ENCODE measurements at regions not wholly inside any gene's neighbourhood (a gene's known extent, or its start where the extent isn't known, plus 50 kb on each side); places are given as distances from the start of the nearest gene placed in this dataset.
"Not testable (repeated sequence)": the region's sequence is repeated elsewhere in the genome, so short reads cannot be mapped to it uniquely, and the experiment has no call there.

DNA sequence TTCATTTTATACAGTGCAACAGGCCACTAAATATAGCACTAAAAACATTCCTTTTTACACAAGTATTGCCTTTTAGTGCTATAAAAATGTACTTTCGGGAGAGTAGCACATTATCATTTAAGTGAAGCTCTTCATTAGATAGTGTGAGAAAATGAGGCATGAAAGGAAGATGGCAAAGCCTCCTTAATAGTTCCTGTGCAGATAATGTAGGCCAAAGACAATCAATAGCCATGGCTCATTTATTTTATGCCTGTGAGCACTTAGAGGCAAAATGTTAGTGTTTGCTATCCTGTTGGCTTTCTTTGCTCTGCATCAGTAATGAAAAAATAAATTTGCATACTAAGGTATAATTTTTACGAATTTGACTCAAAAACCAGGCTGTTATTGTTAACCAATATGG is 929.5 kb upstream of the C9orf72 start:
- no peak for DNase-seq

DNA sequence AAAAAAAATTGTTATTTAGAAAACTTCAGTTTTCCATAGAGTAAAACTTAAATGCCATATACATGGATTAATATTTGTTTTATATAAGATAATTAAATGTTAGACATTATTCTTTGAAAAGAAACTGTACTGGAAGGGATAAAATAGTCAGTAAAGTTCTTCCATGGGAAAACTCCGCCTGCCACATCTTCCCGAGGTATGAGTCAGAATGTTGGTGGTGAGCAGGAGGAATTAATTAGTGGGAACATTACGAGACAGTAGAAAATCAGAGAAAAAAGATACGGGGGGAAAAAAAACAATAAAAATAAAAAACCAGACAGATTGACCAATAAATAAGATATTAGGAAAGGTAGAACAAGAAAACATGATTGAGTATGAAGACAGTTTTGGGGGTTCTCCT is 930.3 kb upstream of the C9orf72 start:
- DNase-seq = no peak

- DNase-seq = no peak
Observed at GRCh38 chr9:28518439-28518838, 945.2 kb upstream of the C9orf72 start.

GRCh38 chr9:28524309-28524708 is 951.0 kb upstream of the C9orf72 start:
- not testable (repeated sequence) for DNase-seq

- no peak for DNase-seq
Observed at GRCh38 chr9:28528049-28528448, 954.8 kb upstream of the C9orf72 start.

GRCh38 chr9:28538132-28538531 is 964.9 kb upstream of the C9orf72 start:
- DNase-seq = no peak

- DNase-seq = no peak
Observed at GRCh38 chr9:28539434-28540070, 966.3 kb upstream of the C9orf72 start.

- DNase-seq = no peak
Observed at GRCh38 chr9:28542928-28543327, 969.6 kb upstream of the C9orf72 start.

DNA sequence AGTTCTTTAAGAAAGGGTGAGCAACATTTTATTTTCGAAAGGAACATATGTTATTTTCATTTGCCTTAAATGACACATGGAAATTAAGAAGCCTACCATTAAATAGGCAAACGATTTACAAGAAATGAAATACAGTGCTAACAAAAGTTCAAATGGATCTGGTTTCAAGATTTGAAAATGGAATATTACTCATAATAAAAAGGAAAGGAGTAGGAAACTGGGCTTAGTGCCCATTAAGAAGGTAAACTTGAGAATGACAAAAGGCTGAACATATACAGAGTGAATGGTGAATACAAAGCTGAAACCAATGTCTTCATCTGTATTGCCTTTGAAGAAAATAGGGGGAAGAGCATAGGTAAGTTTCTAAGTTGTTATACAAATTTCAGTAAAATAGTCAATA is 974.2 kb upstream of the C9orf72 start:
- DNase-seq = no peak

- DNase-seq = no peak
Observed at GRCh38 chr9:28563291-28563934, 990.1 kb upstream of the C9orf72 start.

GRCh38 chr9:28583832-28584231 is 1010.6 kb upstream of the C9orf72 start:
- no peak for DNase-seq

GRCh38 chr9:28584542-28584941 is 1011.3 kb upstream of the C9orf72 start:
- no peak for DNase-seq

DNA sequence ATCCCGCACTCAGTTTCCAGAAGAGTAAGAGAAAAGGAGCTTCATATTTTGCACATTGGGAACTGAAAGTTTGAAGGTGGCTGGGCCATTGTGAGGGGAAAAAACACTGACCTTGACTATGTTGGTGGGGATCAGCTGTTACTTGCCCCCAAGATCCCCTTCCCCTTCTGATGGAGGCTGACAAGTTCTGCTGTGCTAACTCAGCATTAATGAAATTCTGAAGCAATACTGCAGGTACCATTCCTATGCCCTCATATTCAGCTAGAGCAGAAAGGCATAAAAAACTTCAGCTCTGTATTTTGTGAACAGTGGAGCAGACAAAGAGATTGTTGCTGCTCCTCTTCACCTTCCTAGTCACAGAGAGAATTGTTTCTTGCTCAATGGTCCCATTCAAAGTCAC is 1013.8 kb upstream of the C9orf72 start:
- no peak for DNase-seq

- DNase-seq = no peak
Observed at GRCh38 chr9:28598408-28598807, 1025.1 kb upstream of the C9orf72 start.

DNA sequence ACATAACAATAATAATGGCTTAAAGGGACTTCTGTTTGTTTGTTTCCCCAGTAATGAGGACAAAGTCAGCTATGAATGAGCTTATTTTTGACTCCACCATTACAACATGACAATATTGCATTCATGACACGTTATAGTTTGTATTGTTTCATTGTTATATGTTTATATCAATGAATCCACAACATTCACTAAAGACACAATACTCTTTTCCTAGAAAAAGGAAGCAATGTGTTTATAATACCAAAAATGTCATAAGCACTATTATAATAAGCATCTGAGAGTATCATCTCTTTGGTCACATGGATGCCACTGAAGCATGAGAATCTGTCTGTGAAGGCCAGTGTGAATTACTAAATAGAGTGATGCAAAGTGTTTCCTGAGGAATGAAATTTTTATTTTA is 1026.9 kb upstream of the C9orf72 start:
- DNase-seq = no peak

DNA sequence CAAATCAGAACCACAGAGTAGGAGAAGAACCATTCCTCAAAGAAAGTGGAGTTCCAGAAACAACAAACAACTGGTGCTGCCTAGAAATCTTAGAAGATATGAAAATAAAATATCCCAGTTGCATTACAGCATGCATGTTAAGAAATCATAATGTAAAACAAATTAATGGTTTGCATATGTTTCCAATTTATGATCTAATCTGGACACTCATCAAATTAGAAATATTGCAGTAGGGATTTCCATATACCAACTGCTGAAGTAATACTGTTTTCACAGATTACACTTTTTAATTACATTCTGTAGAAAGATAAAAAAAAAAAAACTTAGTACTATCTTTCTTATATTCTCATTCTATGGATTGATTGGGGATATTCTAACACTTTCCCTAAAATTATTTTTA is 1034.6 kb upstream of the C9orf72 start:
- DNase-seq = no peak

DNA sequence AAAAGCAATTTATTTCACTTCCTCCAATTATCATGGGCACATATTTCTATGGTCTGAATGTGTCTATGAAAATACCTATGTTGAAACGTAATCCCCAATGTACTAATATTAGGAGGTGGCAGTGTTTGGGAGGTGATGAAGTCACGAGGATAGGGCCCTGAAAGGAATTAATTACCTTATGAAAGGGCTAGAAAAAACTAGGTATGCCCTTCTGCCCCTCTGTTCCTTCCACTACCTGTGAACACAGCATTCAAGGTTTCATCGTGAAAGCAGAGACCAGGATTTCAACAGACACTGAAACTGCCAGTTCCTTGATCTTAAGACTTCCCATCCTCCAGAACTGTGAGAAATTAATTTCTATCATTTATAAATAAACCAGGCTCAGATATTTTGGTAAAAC is 1037.1 kb upstream of the C9orf72 start:
- no peak for DNase-seq

- no peak for DNase-seq
Observed at GRCh38 chr9:28616310-28616709, 1043.0 kb upstream of the C9orf72 start.

GRCh38 chr9:28620011-28620410 is 1046.7 kb upstream of the C9orf72 start:
- no peak for DNase-seq

GRCh38 chr9:28620661-28621060 is 1047.4 kb upstream of the C9orf72 start:
- no peak for DNase-seq

- no peak for DNase-seq
Observed at GRCh38 chr9:28624771-28625170, 1051.5 kb upstream of the C9orf72 start.

DNA sequence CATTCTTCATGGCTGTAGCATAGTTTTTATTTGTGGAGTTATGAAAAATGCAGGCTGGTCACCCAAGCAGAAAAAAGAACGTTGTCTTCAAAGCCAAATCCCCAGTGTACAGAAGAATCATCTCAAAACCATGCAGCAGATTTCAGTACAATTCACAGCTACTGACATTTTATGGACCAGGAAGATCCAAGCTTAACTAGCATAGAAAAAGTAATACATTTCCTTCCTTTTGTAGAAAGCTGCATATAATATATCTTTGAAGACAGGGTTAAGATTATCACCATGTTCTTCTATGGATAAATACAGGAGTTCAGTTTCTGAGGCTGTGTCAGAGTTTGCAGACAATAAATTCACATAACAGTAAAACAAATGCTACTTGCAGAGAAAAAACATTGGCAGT is 1054.8 kb upstream of the C9orf72 start:
- DNase-seq = no peak

DNA sequence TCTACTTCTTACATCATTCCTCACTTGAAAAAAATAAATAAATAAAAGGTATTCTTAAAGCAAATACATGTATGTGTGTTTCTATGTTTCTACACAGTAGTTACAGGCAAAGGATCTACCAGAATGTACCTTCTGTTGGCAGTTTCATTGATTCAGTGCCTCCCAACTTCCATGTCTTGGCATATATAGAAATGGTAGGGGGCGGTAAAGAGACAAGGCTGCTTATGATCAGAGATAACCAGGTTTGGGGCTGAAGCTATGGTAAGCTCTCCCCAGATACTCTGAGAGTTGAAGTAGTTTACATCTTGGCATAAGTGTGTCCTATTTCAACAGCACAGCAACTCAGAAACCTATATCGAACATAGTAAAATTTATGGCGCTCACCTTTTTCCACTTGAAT is 1075.4 kb upstream of the C9orf72 start:
- no peak for DNase-seq

DNA sequence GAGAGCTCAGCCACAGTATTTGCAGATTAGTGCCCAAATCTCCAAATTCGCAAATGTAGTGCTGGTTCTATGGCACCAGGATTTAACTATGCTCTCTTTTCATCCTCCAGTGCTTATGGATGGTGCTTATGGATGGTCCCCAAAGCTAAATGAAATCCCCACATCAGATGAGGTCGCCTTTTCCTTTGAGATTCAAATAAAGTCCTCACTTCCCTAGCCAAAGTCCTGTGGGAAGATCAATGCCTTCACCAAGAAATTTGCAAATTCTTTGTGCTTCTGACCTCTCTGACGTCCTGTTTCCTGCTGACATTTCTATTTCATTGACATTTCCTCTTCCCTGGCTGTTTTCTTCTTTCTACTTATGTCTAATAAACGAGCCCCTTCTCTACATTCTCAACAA is 1077.0 kb upstream of the C9orf72 start:
- DNase-seq = no peak

GRCh38 chr9:28651050-28651722 is 1077.9 kb upstream of the C9orf72 start:
- DNase-seq = no peak
